Naive thymus-derived CD4-positive, alpha-beta T cell (primary cell): ENCODE measurements at regions not wholly inside any gene's neighbourhood (a gene's known extent, or its start where the extent isn't known, plus 50 kb on each side); places are given as distances from the start of the nearest gene placed in this dataset.

Source experiments
- ATAC-seq: fragments of 150-1000 bp; cut with Tn5 transposase; 2 replicates; pipeline ENCODE4 v1.10.0; 2021; ENCODE audit warnings: mild to moderate bottlenecking, moderate library complexity
- CTCF ChIA-PET: fragments of 350-600 bp; sonication (Branson Sonifier 250); formaldehyde crosslinking; loops from one replicate; lab custom pipeline; 2021; ENCODE audit warnings: antibody characterized with exemption; lab: Charles Lee
- POLR2A ChIA-PET: fragments of 350-600 bp; sonication (Branson Sonifier 250); formaldehyde crosslinking; loops from one replicate; lab custom pipeline; 2021; ENCODE audit warnings: antibody characterized with exemption, inconsistent platforms; lab: Charles Lee
- DNase-seq, 9 donors: peaks; one replicate each; pipeline versions ENCODE4 v3.0.0 to v3.0.0-alpha.2; 2020 to 2022; ENCODE audit warnings: mixed read lengths in 1 of 9
- H3K27ac ChIP-seq: one replicate; pipeline ENCODE4 v1.7.0; 2013; ENCODE audit warnings: mild to moderate bottlenecking, low read depth, low read length, moderate library complexity
- H3K27me3 ChIP-seq, 2 donors: one replicate each; pipeline ENCODE4 v1.7.0; 2013; ENCODE audit warnings: low read length in 2 of 2, mild to moderate bottlenecking in 2 of 2, moderate library complexity in 2 of 2; ENCODE audit not compliant: control insufficient read depth in 2 of 2, insufficient read depth in 2 of 2
- H3K36me3 ChIP-seq, 3 experiments: 1 replicate in 2 of 3; 2 replicates in 1 of 3; pipeline ENCODE4 v1.7.0; 2013; ENCODE audit warnings: low read length in 3 of 3, mild to moderate bottlenecking in 3 of 3, moderate library complexity in 1 of 3; ENCODE audit not compliant: insufficient read depth in 3 of 3, control insufficient read depth in 2 of 3
- H3K4me1 ChIP-seq, 2 donors: one replicate each; pipeline ENCODE4 v1.7.0; 2013; ENCODE audit warnings: low read length in 2 of 2, mild to moderate bottlenecking in 2 of 2, moderate library complexity in 1 of 2; ENCODE audit not compliant: control insufficient read depth in 2 of 2, insufficient read depth in 2 of 2
- H3K4me3 ChIP-seq: 2 replicates; pipeline ENCODE4 v1.7.0; 2013; ENCODE audit warnings: mild to moderate bottlenecking, low read length
- H3K9me3 ChIP-seq, 3 experiments: 1 replicate in 2 of 3; 2 replicates in 1 of 3; pipeline ENCODE4 v1.7.0; 2013; ENCODE audit warnings: low read length in 3 of 3; ENCODE audit not compliant: control insufficient read depth in 2 of 3
- H3K27ac Mint-ChIP-seq, 9 donors: one replicate each; pipeline ENCODE4 v1.8.0; 2020 to 2022; ENCODE audit warnings: mixed read lengths in 9 of 9, mild to moderate bottlenecking in 8 of 9, moderate library complexity in 5 of 9, inconsistent platforms in 2 of 9
- H3K27me3 Mint-ChIP-seq, 5 donors: one replicate each; pipeline ENCODE4 v1.8.0; 2021 to 2022; ENCODE audit warnings: mixed read lengths in 5 of 5, mild to moderate bottlenecking in 1 of 5
- H3K36me3 Mint-ChIP-seq, 5 donors: one replicate each; pipeline ENCODE4 v1.8.0; 2020 to 2022; ENCODE audit warnings: mixed read lengths in 5 of 5, mild to moderate bottlenecking in 3 of 5, inconsistent platforms in 1 of 5
- H3K4me1 Mint-ChIP-seq, 7 donors: one replicate each; pipeline ENCODE4 v1.8.0; 2020 to 2022; ENCODE audit warnings: mixed read lengths in 7 of 7, mild to moderate bottlenecking in 3 of 7, inconsistent platforms in 1 of 7
- H3K4me3 Mint-ChIP-seq, 10 donors: one replicate each; pipeline ENCODE4 v1.8.0; 2020 to 2022; ENCODE audit warnings: mild to moderate bottlenecking in 10 of 10, mixed read lengths in 10 of 10, moderate library complexity in 6 of 10, inconsistent platforms in 2 of 10
- H3K9me3 Mint-ChIP-seq, 11 donors: one replicate each; pipeline ENCODE4 v1.8.0; 2020 to 2022; ENCODE audit warnings: mixed read lengths in 11 of 11, mild to moderate bottlenecking in 4 of 11, inconsistent platforms in 1 of 11, moderate library complexity in 1 of 11
- intact Hi-C, 2 donors: fragments of 100-400 bp; cut with micrococcal nuclease; formaldehyde crosslinking; loops; one replicate each; pipeline ENCODE4 v1.15.1; 2023

DNA sequence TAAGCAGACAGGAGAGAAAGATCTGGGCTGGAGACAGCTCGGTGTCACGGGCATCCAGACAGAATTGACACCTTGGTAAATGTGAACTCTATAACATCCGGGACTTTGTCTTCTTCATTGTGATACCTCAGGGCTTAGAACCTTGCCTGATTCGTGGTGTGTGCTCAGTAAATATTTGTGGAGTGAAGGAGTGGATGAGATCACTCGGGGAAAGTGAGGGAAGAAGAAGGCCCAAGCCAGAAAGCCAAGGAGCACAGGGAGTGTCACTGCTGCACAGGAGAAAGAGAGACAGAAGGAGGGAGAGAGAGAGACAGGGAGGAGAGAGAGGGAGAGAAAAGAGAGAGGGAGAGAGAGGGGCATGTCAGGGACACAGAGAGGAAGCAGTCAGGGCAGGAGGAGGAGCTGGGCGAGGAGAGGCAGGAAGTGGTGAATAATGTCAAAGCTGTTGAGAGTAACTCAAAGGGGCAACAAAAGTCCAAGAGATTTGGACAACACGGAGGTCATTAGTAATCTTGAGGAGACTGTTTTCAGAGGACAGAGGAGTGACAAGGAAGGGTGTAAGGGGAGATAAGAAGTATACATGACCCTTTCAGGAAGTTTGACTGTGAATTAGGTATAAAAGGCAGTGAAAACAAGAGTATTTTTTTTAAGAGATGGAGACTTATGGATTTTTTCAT, 141.6 kb upstream of the MAX start:
- intact Hi-C loops = no loop called here
- Mint-ChIP-seq H3K9me3 (peaks cover 0 to 4% (median 0%) of the 10 kb centered on the region in 11 donors), H3K4me1 (peaks cover 0 to 18% (median 7%) of the 10 kb centered on the region in 7 donors), H3K4me3 (no peak overlapping the region), H3K27me3 (no peaks in the 10 kb centered on the region), H3K36me3 (peaks cover 0 to 8% (median 0%) of the 10 kb centered on the region in 5 donors), H3K27ac (no peak overlapping the region)
- ATAC-seq (peak; percentile 50), DNase-seq (peak in 3 of 9 donors; percentile 11 to 26 (median 25))
- Histone ChIP-seq H3K9me3 (no peaks in the 10 kb centered on the region), H3K27ac (no peak overlapping the region), H3K36me3 (no peaks in the 10 kb centered on the region), H3K4me3 (no peak overlapping the region), H3K4me1 (peaks cover 0 to 13% of the 10 kb centered on the region in 2 donors), H3K27me3 (no peaks in the 10 kb centered on the region)
- CTCF ChIA-PET = no interaction called here
- POLR2A ChIA-PET = no interaction called here

DNA sequence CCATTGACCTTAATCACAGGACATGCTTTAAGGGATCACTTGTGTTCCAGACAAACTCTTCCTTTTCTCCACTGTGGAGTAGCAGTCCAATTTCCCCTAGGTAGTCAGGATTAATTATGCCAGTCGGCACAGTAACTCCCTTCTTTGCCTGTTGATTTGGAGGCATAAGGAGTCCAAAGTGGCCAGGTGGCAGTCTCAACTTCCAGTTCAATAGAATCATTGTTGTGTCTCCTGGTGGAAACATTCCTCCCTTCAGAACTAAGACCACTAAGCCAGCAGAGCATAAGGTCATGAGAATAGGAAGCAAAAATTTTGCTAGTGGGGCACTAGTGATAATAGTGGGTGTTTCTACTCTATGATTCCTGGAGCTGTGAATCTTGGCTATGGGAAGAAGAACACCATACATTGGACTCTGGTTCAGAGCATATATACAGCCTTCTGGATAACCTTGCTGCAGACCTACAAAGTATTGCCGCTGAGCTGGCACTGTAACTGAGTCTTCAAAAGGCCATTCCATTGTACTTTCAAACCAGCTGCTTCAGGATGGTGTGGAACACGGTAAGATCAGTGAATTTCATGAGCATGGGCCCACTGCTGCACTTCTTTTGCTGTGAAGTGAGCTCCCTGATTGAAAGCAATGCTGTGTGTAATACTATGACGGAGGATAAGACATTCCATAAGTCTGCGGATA, 147.3 kb upstream of the MAX start:
- peaks cover 0 to 12% (median 0%) of the 10 kb centered on the region in 5 donors for H3K36me3 Mint-ChIP-seq
- DNase-seq (no peak), ATAC-seq (no peak)
- peaks cover 0 to 1% of the 10 kb centered on the region in 2 donors for H3K4me1 ChIP-seq
- no peaks in the 10 kb centered on the region for H3K27me3 ChIP-seq
- no peaks in the 10 kb centered on the region for H3K36me3 ChIP-seq
- H3K4me3 ChIP-seq = no peak overlapping the region
- H3K27me3 Mint-ChIP-seq = no peaks in the 10 kb centered on the region
- no peak overlapping the region for H3K27ac Mint-ChIP-seq
- H3K4me1 Mint-ChIP-seq = peaks cover 4 to 20% (median 12%) of the 10 kb centered on the region in 7 donors
- intact Hi-C loops = no loop called here
- H3K9me3 Mint-ChIP-seq = peaks cover 0 to 8% (median 0%) of the 10 kb centered on the region in 11 donors
- no peak overlapping the region for H3K27ac ChIP-seq
- no peaks in the 10 kb centered on the region for H3K9me3 ChIP-seq
- no peak overlapping the region for H3K4me3 Mint-ChIP-seq
- POLR2A ChIA-PET = interaction anchor here (0.6 kb wide), 1 partner anchor 47 kb away, joined by 3 read pairs; no protein-coding TSS in a partner anchor
- CTCF ChIA-PET = no interaction called here

DNA sequence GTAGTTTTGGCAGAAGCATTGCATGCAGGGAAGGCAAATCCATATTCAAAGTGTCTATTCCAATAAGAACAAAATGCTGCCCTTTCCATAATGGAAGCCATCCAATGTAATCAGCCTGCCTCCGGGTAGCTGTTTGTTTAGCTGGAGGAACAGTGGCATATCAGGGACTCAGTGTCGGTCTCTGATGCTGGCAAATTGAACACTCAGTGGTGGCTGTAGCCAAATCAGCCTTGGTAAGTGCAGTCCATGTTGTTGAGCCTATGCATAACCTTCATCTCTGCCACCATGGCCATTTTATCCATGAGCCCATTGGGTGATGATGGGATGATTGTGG, 147.8 kb upstream of the MAX start:
- ChIA-PET POLR2A (interaction anchor here (0.6 kb wide), 1 partner anchor 47 kb away, joined by 3 read pairs; no protein-coding TSS in a partner anchor), CTCF (no interaction called here)
- intact Hi-C loops = no loop called here
- Histone ChIP-seq H3K36me3 (no peaks in the 10 kb centered on the region), H3K9me3 (no peaks in the 10 kb centered on the region), H3K27me3 (no peaks in the 10 kb centered on the region), H3K4me3 (no peak overlapping the region), H3K27ac (no peak overlapping the region), H3K4me1 (no peaks in the 10 kb centered on the region)
- H3K27me3 Mint-ChIP-seq = no peaks in the 10 kb centered on the region
- H3K4me3 Mint-ChIP-seq = no peak overlapping the region
- peaks cover 7 to 24% (median 15%) of the 10 kb centered on the region in 7 donors for H3K4me1 Mint-ChIP-seq
- DNase-seq (no peak), ATAC-seq (no peak)
- no peak overlapping the region for H3K27ac Mint-ChIP-seq
- peaks cover 0 to 8% (median 0%) of the 10 kb centered on the region in 11 donors for H3K9me3 Mint-ChIP-seq
- peaks cover 0 to 12% (median 0%) of the 10 kb centered on the region in 5 donors for H3K36me3 Mint-ChIP-seq

DNA sequence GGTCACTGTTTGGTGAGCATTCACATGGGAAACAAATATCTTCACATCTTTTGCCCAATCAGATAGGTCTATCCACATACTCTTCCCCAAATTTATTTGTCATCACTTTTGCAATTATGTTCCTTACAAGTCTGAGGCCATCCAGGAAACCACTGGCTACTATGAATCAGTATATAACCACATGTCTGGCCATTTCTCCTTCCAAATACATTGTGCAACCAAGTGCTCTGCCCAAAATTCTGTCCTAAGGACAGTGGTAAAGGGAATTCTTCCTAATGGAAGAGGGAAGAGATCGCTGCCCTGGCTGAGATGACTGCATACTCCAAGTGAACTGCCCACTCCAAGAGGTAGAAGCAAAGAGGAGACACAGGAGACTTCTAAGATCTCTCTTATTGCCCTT, 148.9 kb upstream of the MAX start:
- CTCF ChIA-PET = no interaction called here
- Mint-ChIP-seq H3K27ac (no peak overlapping the region), H3K27me3 (no peaks in the 10 kb centered on the region), H3K36me3 (peaks cover 0 to 7% (median 0%) of the 10 kb centered on the region in 5 donors), H3K4me1 (peaks cover 10 to 26% (median 19%) of the 10 kb centered on the region in 7 donors), H3K4me3 (no peak overlapping the region), H3K9me3 (peaks cover 0 to 8% (median 0%) of the 10 kb centered on the region in 11 donors)
- H3K4me3 ChIP-seq = no peak overlapping the region
- no peaks in the 10 kb centered on the region for H3K9me3 ChIP-seq
- H3K27me3 ChIP-seq = no peaks in the 10 kb centered on the region
- no peak overlapping the region for H3K27ac ChIP-seq
- DNase-seq (no peak), ATAC-seq (peak; percentile 44)
- peaks cover 0 to 3% of the 10 kb centered on the region in 2 donors for H3K4me1 ChIP-seq
- POLR2A ChIA-PET = no interaction called here
- no peaks in the 10 kb centered on the region for H3K36me3 ChIP-seq
- intact Hi-C loops = no loop called here

DNA sequence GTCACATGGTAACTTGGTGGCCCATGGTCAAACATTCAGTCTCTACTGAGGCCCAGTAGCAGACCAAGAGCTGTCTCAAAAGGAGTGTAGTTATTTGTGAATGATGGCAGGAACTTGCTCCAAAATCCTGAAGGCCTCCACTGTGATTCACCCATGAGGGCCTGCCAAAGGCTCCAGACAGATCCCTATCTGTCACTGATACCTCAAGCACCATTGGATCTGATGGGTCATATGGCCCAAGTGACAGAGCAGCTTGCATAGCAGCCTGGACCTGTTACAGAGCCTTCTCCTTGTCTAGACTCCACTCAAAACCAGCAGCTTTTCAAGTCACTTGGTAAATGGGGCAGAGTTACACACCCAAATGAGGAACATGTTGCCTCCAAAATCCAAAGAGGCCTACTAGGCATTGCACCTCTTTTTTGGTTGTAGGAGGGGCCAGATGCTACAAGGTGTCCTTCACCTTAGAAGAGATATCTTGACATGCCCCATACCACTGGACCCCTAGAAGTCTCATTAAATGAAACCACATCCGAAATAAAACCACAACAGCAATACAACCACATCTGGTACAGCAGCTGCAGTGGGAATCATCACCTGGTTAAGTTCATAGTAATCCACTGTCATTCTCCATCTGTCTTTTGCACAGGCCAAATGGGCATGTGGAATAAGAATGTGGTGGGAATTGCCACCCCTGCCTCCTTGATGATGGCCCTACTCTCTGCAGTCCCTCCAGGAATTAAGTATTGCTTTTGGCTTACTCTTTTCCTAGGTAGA, 150.4 kb upstream of the MAX start:
- H3K4me1 Mint-ChIP-seq = peaks cover 11 to 28% (median 21%) of the 10 kb centered on the region in 7 donors
- no peak for DNase-seq
- H3K36me3 Mint-ChIP-seq = peaks cover 0 to 7% (median 0%) of the 10 kb centered on the region in 5 donors
- POLR2A ChIA-PET = no interaction called here
- ATAC-seq = no peak
- H3K4me1 ChIP-seq = peaks cover 0 to 4% of the 10 kb centered on the region in 2 donors
- H3K4me3 Mint-ChIP-seq = no peak overlapping the region
- H3K9me3 ChIP-seq = no peaks in the 10 kb centered on the region
- H3K4me3 ChIP-seq = no peak overlapping the region
- no peaks in the 10 kb centered on the region for H3K27me3 Mint-ChIP-seq
- H3K9me3 Mint-ChIP-seq = peaks cover 0 to 8% (median 0%) of the 10 kb centered on the region in 11 donors
- CTCF ChIA-PET = interaction anchor here (1.0 kb wide), 1 partner anchor 27 kb away, joined by 3 read pairs; no protein-coding TSS in a partner anchor
- no peaks in the 10 kb centered on the region for H3K36me3 ChIP-seq
- intact Hi-C loops = no loop called here
- no peak overlapping the region for H3K27ac ChIP-seq
- H3K27ac Mint-ChIP-seq = peak overlapping the region in 1 of 9 donors; percentile 64
- no peaks in the 10 kb centered on the region for H3K27me3 ChIP-seq

DNA sequence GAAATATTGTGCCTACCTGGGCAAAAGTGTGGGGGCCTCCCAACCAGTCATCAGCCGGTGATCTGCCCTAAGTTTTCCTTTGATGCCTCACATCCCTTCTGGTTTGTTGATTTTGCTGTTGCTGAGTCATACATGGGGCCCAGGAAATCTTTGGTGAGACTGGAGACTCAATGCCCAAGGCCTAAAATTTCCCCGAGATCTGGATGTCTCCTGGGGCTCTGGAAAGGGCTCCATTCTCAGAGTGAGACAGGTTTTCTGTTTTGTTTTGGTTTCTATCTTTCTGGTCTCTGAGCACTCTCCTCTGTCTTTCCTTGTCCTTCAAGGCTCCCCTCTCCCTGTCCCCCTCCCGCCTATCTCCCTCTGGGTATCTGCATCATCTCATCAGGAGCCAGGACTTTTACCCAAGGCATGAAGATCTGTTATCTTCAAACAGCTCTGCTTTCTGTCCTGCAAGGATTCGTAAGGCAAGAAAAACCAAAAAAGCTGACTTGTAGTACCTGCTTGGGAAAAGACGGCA, 152.8 kb upstream of the MAX start:
- Histone ChIP-seq H3K27ac (no peak overlapping the region), H3K9me3 (no peaks in the 10 kb centered on the region), H3K4me1 (peaks cover 0 to 4% of the 10 kb centered on the region in 2 donors), H3K4me3 (no peak overlapping the region), H3K36me3 (no peaks in the 10 kb centered on the region), H3K27me3 (no peaks in the 10 kb centered on the region)
- Mint-ChIP-seq H3K9me3 (peaks cover 2 to 11% (median 5%) of the 10 kb centered on the region in 11 donors), H3K27ac (peak overlapping the region in 1 of 9 donors; percentile 37), H3K4me3 (no peak overlapping the region), H3K36me3 (peaks cover 0 to 14% (median 0%) of the 10 kb centered on the region in 5 donors), H3K4me1 (peaks cover 11 to 28% (median 24%) of the 10 kb centered on the region in 7 donors), H3K27me3 (no peaks in the 10 kb centered on the region)
- ATAC-seq = no peak
- DNase-seq = no peak
- ChIA-PET POLR2A (interaction anchor here (0.6 kb wide), 1 partner anchor 25 kb away, joined by 3 read pairs; no protein-coding TSS in a partner anchor), CTCF (interaction anchor here (1.2 kb wide), 1 partner anchor 157 kb away, joined by 6 read pairs; the partner anchor contains the start of gene FUT8)
- intact Hi-C loops = no loop called here
